Keratinocyte (primary cell): ENCODE measurements at regions not wholly inside any gene's neighbourhood (a gene's known extent, or its start where the extent isn't known, plus 50 kb on each side); places are given as distances from the start of the nearest gene placed in this dataset.

Experiments
- EZH2 ChIP-seq: IDR thresholded peaks from one replicate; pipeline ENCODE4 v1.6.1; 2012; ENCODE audit warnings: inconsistent platforms, mild to moderate bottlenecking, low read length, moderate library complexity
- TF ChIP-seq, protein P1 (sequence below), 3 experiments: IDR thresholded peaks in 1 of 3; conservative IDR thresholded peaks in 1 of 3; optimal IDR thresholded peaks in 1 of 3; 2 replicates in 2 of 3; 3 replicates in 1 of 3; pipeline versions ENCODE3 to v1.5.1; 2011; ENCODE audit warnings: low read length in 3 of 3, mild to moderate bottlenecking in 3 of 3, moderate library complexity in 2 of 3, control low read depth in 1 of 3, inconsistent platforms in 1 of 3; ENCODE audit not compliant: insufficient read depth in 2 of 3; ENCODE audit errors: extremely low read depth in 1 of 3

DNA sequence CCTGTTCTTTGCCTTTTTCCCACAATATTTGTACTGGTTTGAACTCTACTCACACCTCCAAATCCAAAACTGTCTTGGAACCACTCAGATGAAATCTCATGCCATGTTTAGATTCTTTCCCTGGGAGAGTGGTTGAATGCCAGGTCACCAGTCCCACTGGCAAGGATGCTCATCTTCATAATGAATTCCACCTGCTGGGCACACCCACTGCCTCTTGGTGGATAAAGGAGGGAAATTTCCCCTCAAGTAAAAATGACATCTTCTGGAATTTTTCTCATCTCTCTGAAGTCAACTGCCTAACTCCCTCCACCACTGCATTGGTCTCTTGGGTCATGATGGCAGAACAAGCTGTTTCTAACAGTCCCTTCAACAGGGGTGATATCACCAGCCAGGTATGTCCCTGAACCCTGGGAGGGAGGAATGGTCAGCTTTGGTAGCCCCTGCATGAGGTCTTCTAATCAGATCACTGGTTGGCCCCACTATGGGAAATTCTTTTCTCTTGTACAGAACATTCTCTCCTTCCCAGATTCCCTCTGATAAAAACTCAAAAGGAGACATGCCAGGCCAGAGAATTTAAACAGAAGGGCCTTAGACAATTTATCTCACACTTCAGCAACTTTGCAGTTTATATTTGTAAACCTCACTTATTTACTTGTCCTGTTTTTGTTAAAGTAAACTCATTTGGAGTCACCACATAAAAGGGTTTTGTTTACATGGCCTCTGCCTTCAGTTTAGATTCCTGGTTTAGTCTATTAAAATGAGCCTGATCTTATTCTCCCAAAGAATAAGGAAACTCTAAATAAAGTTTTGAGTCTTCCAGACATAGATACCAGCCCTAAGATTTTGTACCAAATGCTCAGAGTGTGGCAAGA is 143.4 kb downstream of the WNT5A start:
- TF ChIP-seq, protein P1, sequence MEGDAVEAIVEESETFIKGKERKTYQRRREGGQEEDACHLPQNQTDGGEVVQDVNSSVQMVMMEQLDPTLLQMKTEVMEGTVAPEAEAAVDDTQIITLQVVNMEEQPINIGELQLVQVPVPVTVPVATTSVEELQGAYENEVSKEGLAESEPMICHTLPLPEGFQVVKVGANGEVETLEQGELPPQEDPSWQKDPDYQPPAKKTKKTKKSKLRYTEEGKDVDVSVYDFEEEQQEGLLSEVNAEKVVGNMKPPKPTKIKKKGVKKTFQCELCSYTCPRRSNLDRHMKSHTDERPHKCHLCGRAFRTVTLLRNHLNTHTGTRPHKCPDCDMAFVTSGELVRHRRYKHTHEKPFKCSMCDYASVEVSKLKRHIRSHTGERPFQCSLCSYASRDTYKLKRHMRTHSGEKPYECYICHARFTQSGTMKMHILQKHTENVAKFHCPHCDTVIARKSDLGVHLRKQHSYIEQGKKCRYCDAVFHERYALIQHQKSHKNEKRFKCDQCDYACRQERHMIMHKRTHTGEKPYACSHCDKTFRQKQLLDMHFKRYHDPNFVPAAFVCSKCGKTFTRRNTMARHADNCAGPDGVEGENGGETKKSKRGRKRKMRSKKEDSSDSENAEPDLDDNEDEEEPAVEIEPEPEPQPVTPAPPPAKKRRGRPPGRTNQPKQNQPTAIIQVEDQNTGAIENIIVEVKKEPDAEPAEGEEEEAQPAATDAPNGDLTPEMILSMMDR (optimal IDR thresholded peaks at IDR 0.05 in 1 of 3, IDR thresholded peaks at IDR 0.05 in 1 of 3, conservative IDR thresholded peaks at IDR 0.05 in 1 of 3; ENCODE audit: extremely low read depth in 1 of 3, insufficient read depth in 2 of 3, low read length in 3 of 3), result no peak
- TF ChIP-seq EZH2, result no peak
